NCI-H524 (cell line): ENCODE measurements at regions not wholly inside any gene's neighbourhood (a gene's known extent, or its start where the extent isn't known, plus 50 kb on each side); places are given as distances from the start of the nearest gene placed in this dataset.
"Not testable (repeated sequence)": the region's sequence is repeated elsewhere in the genome, so short reads cannot be mapped to it uniquely, and the experiment has no call there.

Source experiments
- DNase-seq, 2 experiments: peaks; one replicate each; lab custom pipeline; 2025; lab: John Stamatoyannopoulos, UW

- no peak for DNase-seq
Observed at GRCh38 chr4:133594390-133595207, 445.5 kb downstream of the PCDH10 start.

- no peak for DNase-seq
Observed at GRCh38 chr4:133593764-133594163, 444.7 kb downstream of the PCDH10 start.

- no peak for DNase-seq
Observed at GRCh38 chr4:133592591-133592990, 443.5 kb downstream of the PCDH10 start.

DNA sequence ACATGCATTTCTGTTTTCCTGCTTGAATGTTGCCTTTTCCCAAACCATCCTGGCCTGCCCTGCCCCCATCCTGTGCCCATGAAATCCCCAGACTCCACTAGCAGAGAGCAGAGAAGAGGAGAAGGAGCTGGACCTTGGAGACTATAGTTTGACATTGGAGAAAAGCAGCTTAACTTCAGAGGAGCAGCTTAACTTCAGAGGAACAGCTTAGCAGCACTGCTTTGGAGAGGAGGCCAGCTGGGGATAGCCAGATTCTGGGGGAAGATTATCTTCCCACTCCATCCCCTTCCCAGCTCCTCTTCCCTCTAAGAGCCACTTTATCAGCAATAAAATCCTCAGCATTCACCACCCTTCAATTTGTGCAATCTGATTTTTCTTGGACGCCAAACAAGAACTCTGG is 443.0 kb downstream of the PCDH10 start:
- peak; percentile 77 to 89 for DNase-seq

DNA sequence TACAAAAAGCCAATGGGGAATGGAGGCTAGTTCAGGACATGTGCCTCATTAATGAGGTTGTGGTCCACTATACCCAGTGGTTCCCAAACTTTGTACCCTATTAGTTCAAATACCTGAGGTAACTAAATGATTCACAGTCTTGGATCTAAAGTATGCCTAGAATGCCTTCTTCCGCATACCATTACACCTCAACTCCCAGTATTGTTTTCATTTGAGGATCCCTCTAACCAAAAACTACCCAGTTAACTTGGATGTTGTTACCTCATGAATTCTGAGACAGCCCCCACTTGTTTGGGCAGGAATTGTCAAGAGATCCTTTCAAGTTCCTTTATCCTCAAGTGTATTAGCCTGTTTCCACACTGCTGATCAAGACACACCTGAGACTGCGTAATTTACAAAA is 439.2 kb downstream of the PCDH10 start:
- no peak for DNase-seq

DNA sequence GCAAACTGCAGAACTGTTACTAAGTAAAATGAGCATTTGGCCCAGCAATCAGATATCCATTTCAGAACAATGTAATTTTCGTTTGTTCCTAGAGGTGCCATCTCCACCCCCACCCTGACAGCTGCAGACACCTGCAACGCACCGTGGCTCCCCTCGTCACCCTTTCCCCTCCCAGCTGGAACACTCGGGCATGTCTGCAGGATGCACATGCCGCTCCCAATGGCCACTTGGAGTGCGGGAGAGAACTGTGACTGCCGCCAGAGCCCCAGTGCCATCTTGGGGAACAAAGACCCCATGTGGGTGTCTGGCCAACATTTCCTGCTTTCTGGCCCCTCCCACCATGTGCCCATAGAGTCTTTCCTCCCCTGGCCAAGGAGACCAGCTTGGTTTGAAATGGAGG is 436.2 kb downstream of the PCDH10 start:
- DNase-seq = no peak

DNA sequence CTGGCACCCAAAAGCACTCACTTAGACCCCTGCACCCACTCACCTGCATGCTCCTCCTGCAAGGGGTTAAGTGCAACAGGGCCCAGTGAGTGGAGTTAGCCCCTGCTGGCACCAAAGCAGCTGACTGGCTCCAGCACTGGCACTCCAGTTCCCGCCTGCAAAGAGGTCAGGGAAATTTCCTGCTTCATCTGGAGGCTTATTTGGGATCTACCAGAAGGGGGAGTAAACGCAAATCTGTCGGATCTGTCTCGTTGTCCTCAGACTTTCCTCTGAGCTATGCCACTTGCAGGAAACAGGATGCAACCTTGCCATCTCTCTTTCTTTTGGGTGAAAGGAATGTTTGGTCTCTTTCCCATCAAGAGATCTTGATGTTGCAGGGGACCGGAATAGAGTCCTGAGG is 435.6 kb downstream of the PCDH10 start:
- DNase-seq = peak in 1 of 2 experiments; percentile 4

GRCh38 chr4:133581996-133582619 is 433.0 kb downstream of the PCDH10 start:
- no peak for DNase-seq

- DNase-seq = no peak
Observed at GRCh38 chr4:133574248-133574647, 425.2 kb downstream of the PCDH10 start.

DNA sequence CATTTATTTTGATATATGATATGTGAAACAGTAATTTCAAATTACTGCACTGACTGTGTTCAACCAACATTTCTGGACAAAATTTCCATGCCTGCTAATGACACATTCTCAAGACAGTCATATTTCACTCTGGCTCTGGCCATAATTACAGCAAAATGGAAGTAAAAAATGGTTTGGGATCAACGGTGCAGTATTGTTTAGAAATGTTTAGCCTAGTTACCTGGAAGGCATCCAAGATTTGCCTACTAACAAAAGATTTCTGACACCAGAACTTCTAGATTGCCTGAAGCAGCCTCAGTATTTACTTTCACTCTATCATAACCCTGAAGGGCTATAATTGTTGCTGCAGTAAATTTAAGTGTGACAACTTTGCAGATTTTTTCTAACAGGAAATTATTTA is 416.3 kb downstream of the PCDH10 start:
- DNase-seq = no peak

- no peak for DNase-seq
Observed at GRCh38 chr4:133559987-133560386, 410.9 kb downstream of the PCDH10 start.

DNA sequence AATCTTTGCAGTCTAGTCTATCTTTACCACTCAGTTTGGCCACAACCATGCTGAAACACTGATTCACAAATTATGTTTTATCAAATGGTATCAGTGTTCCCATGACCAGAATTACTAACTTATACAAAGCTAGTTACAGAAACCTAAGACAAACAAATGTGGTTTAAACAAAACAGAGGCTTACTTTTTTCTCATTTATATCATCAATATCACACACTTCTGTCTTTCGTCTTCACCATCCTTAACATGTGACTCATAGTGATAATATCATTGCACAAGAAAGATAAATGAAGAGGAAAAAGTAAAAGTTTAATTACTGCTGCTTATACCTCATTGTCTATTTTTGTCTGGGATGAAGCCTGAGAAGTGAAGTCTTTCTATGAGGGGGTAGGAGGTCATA is 406.6 kb downstream of the PCDH10 start:
- DNase-seq = no peak

DNA sequence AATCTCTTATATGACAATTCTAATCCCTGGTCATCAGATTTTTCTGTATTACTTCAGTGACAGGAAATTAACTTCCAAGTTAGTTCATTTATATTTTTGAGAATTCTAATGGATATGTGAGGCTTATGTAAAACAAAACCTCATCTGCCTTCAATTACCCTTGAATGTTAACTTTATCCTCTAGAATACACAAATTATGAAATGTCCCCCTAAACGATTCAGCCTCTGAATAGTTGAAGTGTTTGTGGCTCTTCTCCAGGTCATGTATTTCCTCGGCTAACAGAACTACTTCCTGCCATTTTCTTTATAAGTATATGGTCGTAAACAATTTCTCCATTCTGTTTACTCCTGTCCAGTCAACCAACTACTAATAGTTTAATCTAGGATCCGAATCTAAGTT is 401.3 kb downstream of the PCDH10 start:
- no peak for DNase-seq

DNA sequence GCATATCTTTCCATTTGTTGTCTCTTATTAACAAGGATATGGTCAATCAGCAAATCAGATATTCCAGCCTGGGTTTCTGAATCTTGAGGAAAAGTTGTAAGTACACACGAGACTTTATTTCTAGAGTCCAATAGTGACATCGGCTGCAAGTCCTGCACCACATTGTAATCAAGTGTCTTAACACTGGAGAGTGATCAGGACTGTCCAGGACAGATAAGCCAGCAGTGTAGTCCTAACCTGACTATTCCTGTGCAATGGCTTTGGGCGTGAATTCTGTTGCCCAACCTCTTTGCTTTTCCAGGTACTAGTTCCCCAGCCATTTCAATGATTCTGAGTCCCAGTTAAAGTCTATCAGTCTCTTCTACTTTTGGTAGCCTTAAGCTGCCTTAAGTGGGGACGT is 395.0 kb downstream of the PCDH10 start:
- no peak for DNase-seq

- DNase-seq = no peak
Observed at GRCh38 chr4:133537780-133538281, 388.7 kb downstream of the PCDH10 start.

GRCh38 chr4:133534224-133534623 is 385.1 kb downstream of the PCDH10 start:
- not testable (repeated sequence) for DNase-seq

DNA sequence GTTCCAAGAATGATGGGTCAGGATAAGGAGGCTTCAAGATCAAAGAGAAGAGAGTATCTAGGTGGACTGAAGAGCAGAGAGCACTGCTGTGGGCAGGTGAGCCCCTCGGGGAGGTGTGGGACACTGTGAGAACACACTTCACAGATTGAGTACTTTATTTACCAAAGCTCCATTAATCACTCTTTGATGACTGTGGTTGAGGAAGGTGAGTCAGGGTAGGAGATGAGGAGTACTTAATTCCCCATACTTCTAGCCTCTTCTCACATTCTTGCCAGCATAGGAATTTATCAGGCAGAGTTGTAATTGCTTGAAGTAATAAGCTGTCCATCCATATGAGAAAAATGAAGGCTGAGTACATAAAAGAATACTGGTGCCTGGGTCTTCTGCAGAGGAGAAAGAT is 375.3 kb downstream of the PCDH10 start:
- DNase-seq = no peak

DNA sequence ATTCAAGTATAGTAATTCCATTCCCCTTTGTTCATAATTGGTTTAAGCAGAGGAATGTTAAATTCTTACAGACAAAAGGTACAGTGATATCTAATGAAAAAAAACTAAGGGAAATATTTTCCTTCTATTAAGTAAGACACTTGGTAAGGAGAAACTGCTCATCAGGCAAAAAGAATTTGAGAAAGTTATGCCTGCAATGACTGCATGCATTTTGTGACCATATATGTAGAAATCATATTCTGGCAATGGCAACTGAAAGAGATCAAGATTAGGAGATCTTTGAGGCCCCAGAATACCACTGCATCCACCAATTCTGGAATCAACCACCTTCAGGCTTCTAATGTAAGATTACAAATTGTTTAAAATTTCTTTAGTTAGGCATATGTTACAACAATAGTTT is 364.8 kb downstream of the PCDH10 start:
- no peak for DNase-seq

- no peak for DNase-seq
Observed at GRCh38 chr4:133498149-133498548, 349.1 kb downstream of the PCDH10 start.

GRCh38 chr4:133493776-133494175 is 344.7 kb downstream of the PCDH10 start:
- no peak for DNase-seq

DNA sequence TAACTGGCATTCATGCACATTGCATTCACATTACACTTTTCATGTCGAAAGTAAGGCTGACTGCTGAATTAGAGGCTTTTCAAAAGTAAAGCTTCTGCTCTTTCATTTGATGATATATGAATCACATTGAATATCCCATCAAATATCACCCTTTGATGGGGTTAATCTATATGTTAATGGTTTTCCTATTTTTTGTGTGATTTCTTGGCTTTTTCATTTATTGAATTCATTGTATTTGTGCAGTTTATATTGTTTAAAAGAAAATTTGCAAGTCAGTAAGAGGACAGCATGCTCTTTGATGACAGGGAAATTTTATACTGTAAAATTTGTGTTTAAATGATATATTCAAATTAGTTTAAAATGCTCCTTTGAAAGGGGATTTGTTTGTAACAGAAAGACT is 344.1 kb downstream of the PCDH10 start:
- DNase-seq = no peak

DNA sequence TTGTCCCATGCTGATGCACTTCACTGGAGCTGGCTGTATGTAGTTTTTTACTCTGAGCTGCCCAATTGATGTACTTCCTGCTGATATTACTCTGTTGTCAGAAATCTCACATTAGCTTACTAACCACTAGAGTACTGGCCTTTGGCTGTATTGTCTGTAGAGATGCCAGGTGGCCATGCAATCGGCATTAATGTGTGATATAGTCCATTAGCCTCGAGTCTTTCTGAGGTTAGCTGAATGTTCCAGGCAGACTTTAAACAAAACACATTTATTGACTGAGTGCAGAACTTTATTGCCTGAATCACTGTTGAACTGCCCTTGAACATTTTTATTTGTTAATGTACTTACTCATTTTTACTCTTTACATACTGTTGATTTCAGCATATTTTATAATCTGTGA is 335.2 kb downstream of the PCDH10 start:
- DNase-seq = no peak

DNA sequence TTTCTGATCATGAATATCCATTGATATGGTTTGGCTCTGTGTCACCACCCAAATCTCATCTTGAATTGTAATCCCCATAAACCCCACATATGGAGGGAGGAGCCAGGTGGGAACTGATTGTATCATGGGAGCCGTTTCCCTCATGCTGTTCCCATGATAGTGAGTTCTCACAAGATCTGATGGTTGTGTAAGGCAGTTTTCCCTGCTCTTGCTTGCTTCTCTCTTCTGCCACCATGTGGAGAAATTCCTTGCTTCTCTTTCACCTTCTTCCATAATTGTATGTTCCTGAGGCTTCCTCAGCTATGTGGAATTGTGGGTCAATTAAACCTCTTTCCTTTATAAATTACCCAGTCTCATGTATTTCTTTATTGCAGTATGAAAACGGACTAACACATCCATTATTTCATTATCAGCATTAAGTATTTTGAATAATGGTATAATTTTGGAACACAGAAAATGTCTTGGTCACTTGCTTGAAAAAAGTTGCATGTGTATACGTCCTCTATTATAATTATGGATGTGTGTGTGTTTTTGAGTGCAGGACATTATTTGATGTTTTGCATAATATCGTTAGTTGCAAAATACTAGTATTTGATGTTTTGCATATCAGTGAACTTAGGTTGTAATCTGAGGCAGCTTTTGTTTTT is 334.6 kb downstream of the PCDH10 start:
- peak; percentile 2 to 23 for DNase-seq
